ENCODE measurements at regions not wholly inside any gene's neighbourhood (a gene's known extent, or its start where the extent isn't known, plus 50 kb on each side); places are given as distances from the start of the nearest gene placed in this dataset.

DNA sequence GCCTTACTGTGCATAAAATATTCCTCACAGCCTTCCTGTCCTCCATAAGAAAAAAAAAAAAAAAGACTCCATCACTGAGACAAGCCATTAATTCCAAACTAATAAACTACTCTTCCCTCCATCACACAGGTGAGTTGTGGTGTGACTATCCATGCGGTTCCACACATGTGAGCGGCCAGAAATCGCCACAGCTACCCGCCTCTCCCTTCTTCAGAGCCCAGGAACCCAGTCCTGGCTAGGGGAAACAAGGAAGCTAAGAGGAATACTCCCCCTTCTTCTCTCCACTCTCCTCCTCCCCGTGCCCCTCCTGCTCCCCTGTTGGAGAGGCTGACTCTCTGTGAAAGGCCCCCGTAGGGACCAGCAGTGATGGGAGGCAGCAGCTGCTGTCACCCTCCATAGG lies 128.6 kb upstream of the ARID1B start:
- no peak for DNase-seq (ENCODE audit: low read depth)

DNA sequence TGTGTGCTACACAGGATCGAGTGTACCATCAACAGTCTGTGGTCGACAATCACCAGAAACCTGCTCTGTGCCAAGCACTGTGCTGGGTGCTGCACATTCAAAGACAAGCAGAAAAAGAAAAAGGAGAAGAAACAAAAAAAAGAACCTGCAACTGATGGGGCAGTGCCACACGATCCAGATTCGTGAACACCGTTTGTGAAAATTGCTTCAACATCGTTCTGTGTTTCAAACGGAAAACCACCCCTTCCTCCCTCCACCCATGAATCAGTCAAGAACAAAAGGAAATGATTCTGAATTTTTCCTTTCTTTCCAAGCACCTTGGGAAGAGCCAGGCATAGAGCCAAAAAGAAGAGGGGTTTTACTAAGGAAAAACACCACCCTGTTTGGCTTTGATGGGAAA lies 129.2 kb upstream of the ARID1B start:
- DNase-seq (ENCODE audit: low read depth), result no peak

DNA sequence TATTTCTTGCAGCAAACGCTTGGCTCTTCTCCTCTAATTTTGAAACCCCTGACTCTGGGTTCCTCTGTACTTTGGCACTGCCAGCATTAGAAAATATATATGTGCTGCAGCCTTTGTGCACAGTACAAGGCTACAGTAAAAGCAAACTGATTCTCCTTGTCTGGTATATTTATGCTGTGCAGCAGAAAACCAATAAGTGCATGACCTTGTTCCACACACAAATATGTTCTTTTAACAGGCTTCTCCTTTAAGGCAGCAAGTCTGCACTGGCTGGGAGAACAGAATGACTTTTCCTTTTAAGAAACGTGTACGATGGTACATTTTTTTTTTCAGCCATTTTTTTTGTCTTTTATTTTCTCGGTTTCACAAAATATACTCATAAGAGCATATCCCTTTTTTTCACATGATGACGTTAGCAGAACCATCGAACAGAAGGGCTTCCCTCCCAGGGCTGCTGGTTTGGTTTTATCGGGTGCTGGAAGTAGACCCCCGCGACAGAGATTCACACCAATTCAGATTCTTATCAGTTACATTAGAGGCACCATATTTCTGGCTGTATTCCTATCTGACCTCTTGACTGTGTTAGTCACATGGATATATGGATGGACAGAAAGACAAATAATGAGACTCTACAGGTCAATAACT lies 129.9 kb upstream of the ARID1B start:
- no peak for DNase-seq (ENCODE audit: low read depth)

DNA sequence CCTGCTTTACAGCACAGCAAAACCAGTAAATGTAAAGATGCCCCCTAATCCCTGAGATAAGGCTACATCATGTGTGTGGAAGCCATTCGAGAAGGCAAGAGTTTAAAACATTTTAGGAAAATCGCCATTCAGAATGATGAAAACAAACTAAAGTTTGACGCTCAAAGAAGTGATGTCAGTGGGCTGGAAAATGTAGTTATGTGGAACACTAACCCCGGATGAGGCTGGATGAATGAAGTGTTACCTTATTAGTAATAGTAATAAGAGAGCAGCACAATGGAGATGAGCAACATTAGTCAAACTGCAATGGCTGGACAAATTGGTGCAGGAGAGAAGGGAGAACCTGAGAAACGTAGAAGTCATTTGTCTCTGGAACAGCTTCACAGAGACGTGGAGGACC lies 130.7 kb upstream of the ARID1B start:
- no peak for DNase-seq (ENCODE audit: low read depth)

DNA sequence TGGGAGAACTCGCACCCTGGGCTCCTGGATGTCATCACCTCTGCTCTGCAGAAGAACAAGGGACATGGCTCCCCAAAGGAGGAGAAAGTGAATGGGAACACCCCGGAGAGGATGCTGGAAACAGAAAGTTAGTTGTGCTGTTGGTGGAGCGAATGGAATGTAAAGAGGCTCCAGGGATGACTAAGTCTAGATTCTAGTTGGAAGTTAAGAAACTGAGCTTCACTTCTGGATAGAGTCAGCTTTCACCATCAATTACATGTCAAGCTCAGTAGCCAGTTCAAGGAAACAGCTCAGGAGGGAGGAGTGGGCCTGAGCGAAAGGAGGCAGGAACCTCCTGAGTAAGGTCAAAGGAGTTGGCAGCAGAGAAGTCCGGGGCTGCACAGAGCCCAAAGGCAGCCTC lies 132.1 kb upstream of the ARID1B start:
- DNase-seq (ENCODE audit: low read depth), result no peak

DNA sequence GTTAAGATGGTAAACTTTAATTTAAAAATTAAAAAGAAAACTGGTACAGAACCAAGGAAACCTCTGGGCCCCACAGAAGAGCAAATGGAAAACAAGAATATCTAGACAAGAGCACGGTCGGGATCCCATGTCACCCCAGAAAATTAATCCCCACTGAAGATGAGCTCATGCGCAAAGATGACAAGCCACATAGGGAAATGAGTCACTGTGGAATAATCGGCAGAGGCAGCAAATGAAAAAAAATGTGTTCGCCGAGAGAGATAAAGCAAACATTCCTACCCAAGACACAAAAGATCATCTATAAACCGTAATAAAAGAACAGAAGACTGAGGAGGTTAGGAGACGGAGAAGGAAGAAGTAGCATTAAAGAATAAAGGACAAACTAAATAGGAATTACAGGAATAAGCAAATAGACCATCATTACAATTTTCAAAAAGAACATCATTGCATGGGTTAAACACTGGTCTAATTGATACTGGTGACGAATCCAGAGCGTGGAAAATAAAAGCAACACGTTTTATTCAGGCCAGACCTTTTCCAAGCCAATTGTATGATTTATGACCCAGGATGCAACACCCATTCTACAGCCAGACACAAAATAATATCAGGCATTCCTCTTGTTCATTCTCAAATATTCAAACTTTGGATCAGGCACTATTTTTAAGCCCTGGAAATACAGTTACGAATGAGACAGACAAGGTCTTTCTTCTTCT lies 138.0 kb upstream of the ARID1B start:
- DNase-seq (ENCODE audit: low read depth), result no peak

DNA sequence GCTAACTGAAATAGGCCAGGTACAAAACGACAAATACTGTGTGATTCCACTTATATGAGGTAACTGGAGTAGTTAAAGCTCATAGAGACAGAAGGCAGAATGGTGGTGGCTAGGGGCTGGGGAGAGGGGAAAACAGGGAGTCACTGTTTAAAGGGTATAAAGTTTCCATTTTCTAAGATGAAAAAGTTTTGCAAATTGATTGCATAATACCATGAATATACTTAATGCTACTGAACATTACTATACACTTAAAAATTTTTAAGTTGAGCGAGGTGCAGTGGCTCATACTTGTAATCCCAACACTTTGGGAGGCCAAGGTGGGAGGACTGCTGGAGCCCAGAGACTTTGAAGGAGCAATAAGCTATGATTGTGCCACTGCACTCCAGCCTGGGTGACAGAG lies 138.6 kb upstream of the ARID1B start:
- no peak for DNase-seq (ENCODE audit: low read depth)

DNA sequence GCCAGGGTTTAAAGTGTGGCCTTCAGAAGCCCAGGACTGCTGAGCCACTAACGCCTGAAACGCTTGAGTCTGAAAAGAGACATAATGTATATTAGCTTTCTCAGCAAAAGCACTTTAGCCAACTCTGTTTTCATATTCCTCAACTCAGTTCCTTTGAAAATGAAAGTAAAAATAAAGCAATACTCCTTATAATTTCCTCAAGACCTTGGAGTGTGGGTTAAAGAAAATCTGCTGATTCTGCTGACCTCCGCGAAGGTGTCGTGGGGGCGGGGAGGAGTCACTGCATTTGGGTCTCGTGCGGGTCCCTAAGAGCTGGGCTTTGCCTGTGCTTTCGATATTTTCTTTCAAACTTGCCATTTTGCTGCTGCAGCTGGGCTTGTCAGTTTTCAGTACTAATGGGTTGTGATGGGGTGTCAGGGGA lies 142.2 kb upstream of the ARID1B start:
- DNase-seq (ENCODE audit: low read depth), result no peak

DNA sequence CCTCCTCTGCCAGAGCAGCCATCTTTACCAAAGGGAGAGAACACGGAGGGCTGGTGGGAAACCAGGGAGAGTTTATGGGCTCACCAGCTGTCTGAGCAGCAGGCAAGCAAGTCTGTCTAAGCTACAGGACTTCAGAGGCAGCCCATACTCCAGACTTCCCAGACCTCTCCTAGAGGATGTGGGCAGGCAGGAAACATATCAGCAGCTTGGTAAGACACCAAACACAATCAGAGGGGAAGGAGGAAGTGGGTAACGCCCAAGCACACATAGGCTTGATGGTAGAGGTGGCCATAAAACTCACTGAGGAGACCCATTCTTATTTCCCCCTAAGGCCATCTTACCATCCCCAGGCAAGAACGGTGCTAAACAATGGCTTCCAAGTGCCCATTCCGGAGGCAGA lies 143.1 kb upstream of the ARID1B start:
- DNase-seq (ENCODE audit: low read depth), result no peak

DNA sequence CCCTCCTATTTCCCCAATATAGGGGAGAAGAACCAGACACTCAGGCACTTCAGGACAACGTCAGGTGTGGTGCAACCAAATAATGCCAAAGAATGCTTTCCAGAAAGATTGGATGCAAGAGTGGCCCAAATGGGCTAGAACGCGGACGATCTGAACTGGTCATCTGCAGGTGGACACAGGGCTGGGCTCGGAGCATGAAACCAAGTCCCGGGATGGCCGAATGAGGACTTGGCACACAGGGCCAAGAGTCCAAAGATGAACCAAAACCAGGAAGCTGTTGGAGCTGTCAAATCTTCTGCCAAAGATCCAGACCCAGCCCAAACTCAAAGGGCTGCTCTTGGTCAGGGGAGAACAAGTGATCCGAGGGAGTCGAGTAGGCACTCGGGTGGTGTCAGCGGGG lies 143.9 kb upstream of the ARID1B start:
- DNase-seq (ENCODE audit: low read depth), result no peak

DNA sequence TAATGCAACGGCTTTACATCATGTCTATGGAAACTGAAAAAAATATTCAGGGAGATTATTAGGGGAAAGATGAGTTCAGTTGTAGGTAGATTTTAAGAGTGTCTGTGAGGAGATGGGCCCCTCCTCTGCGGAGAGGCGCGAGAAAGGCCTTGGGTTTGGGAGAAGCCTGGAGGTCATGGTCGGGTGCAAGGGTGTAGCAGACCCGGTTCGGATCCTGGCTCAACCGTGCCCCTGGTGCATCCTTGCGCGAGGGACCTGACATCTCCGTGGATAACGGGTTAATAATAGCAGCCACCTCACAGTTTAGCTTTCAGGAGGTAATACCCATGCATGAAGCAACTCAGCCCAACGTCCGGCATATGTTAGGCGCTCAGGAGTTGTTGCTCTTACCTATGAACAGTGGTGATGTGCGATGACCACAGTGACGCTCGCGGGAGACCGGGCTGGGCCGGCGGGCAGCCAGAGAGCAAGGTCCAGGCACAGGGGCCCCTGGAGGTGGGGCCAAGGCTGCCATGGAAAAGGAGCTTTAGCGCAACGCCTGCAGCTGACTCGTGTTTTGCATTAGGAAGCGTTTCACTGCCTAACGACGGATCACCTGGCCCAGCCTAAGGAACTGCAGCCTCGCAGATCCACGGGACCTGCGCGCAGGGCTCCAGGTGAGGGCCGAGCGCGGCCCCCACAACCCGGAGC lies 146.4 kb upstream of the ARID1B start:
- DNase-seq (ENCODE audit: low read depth), result no peak

DNA sequence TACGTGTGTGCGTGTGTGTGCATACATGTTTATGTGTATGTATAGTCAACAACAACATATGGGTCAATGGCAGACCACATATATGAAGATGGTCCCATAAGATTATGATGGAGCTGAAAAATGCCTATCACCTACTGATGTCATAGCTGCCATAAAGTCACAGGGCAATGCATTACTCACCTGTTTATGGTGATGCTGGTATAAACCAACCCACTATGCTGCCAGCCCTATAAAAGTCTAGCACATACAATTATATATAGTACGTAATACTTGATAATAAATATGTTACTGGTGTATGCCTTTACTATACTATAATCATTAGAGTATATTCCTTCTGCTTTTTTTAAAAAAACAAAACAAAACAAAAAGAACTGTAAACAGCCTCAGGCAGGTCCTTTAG lies 148.4 kb upstream of the ARID1B start:
- DNase-seq (ENCODE audit: low read depth), result no peak

DNA sequence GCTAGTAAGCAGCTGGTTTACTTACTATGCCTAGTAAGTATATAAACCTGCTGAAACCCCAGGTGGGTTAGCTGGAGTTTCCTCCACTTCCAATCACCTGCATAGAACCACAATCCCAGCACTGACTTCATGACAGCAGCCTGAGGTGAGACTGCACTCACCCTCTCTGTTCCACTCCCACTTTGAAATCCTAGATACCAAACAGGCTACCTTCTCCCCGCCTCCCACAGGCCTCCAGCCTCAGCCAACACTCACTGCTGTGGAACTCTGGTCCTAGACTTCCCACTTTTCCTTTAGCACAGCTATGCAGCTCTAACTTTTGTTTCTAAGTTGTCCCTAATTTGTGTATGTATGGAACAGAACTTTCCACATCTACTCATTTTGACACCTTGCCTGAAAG lies 149.7 kb upstream of the ARID1B start:
- no peak for DNase-seq (ENCODE audit: low read depth)

DNA sequence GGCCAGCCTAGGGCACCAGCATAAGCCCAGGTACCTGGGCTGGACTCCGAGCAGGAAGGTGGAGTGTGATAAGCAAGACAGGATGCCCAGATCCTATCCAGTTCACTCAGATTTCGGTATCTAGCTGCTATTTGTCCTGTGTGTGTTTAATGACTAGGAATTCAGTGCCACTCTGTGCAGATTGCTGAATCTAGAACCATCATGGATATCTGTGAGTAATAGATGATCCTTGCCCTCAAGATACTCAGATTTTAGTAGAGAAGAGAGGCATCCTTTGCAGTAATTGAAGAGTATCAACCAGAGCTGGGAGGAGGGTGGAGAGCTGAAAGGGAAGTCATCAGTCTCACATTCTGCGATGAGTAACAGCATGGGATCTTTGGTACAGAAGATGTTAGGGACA lies 155.0 kb upstream of the ARID1B start:
- DNase-seq (ENCODE audit: low read depth), result no peak

DNA sequence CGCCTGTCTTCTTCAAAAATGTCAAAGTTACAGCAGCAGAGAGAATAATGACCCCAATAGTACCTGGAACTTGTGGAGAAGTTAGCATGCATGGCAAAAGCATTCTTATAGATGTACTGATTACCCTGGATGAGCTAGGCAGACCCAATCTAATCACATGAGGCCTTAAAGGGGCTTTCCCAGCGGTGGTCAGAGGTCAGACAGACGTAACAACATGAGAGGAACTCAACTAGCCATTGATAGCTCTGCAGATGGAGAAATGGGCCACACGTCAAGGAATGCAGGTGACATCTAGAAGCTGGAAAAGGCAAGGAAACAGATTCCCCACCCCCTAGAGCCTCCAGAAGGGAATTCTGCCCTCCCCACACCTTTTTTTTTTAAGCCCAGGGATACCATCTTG lies 156.8 kb upstream of the ARID1B start:
- no peak for DNase-seq (ENCODE audit: low read depth)

DNA sequence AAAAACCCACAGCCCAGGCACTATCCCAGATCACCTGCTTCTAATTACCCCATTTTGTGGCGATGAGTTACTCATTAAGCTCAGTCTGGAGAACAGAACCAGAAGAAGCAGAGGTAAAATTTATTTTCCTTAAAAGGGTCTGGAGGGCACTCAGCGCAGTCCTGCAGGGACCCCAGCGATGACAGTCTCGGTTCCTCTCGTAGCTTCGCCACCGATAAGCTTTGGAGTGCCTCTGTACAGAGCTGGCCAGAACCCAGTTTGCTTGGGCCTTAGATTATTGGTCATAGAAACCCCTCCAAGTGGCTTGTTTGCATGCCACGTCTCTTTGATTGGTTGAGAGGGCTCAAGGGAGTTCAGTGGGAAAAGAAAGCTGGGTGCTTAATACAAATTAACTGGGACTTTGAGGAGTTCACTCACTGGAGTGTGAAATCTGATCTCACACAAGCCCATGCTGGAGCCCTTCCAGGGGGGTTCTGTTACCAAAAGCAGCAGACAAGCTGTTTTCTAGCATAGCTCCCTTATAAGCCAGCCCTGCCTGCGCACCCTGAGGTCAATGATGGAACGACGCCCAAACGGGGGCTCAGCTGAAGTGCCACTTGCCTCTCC lies 158.5 kb upstream of the ARID1B start:
- DNase-seq (ENCODE audit: low read depth), result no peak

DNA sequence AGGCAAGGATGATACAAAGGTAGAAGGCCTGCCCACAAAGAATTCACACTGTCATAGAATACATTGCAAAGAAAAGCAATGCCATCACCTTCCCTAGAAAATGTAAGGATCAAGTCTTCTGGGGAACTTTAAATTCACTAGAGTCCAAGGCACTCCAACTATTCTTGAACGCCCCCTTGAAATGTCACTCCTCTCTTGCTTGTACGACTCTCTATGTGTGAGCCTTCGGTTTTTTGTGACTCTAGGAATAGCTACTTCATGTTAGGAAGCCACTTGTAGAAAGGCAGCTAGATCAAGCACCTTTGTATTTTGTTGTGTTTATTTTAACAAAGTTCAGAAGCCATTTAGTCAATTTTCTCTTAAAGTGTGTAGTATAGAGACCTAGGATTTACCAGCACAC lies 159.2 kb upstream of the ARID1B start:
- no peak for DNase-seq (ENCODE audit: low read depth)

DNA sequence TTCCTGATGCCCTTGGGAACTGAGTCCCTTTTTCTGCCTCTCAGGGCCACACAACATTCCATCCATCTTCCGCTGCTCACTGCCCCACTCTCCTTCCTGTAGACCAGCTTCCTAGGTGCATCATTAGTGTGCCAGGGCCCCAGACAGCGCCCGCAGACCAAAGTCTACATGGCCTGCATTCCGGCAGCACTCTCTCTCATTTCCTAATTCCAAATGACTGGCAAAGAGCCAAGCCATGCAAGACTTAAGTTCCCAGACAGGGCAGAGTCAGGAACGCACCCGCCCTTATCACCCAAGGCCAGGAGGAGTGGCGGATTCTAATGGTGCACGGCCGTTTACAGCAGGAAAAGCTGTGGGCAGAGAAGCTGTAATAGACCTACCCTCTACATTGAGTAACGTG lies 159.8 kb upstream of the ARID1B start:
- DNase-seq (ENCODE audit: low read depth), result no peak

DNA sequence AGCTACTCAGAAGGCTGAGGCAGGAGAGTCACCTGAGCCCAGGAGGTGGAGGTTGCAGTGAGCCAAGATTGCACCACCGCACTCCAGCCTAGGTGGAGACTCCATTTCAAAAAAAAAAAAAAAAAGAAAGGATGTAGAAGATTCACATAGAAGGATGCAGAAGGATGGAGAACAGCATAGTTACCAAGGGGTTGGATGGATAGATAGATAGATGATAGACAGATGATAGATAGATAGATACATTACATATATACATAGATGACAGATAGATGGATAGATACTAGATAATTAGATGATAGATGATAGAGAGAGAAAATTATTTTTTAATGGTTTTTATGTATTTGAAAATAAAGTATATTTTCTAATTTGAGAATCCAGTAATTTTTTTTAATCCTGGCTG lies 160.7 kb upstream of the ARID1B start:
- DNase-seq (ENCODE audit: low read depth), result no peak

DNA sequence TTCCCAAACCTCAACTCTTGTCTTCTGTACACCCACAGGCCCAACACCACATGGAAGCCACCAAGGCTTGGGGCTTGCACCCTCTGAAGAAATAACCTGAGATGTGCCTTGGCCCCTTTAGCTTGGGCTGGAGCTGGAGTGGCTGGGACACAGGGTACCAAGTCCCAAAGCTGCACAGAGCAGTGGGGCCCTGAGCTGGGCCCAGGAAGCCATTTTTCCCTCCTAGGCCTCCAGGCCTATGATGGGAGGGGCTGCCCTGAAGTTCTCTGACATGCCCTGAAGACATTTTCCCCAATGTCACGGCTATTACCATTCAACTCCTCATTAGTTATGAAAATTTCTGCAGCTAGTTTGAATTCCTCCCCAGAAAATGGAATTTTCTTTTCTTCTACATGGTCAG lies 163.2 kb upstream of the ARID1B start:
- no peak for DNase-seq (ENCODE audit: low read depth)

DNA sequence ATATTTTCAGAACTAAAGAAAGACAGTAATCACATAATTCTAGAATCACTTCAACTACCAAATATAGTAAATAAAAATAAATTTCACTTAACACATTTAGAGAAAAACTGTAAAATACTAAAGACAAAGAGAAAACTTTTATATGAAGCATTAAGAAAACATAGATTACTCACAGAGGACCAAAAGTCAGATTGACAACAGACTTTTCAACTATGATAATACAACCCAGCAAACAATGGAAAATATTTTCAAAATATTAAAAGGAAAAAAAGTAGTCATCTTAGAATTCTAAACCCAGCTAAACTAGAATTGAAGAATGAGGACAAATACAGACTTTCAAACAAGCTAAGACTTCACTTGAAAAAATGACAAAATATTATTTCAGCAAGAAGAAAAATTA lies 164.8 kb upstream of the ARID1B start:
- DNase-seq (ENCODE audit: low read depth), result no peak

DNA sequence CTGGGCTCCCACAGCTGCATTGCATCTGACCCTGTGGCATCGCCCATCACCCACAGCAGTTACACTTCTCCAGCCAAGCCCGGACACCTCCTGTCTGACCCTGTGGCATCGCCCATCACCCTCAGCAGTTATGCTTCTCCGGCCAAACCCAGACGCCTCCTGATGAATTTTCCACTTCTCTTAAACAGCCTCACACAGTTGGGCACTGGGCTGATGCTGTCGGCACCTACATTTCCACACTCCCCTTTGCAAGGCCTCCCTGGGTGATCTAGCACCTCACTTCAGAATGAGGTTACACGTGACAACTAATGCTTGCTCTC lies 175.2 kb upstream of the ARID1B start:
- DNase-seq (ENCODE audit: low read depth), result no peak

Data from activated T-helper 1 cell treated with Interleukin-2 at 50 U/mL for 16 hours (primary cell).